RCC 7860 (cell line): ENCODE measurements at regions not wholly inside any gene's neighbourhood (a gene's known extent, or its start where the extent isn't known, plus 50 kb on each side); places are given as distances from the start of the nearest gene placed in this dataset.
"Not testable (repeated sequence)": the region's sequence is repeated elsewhere in the genome, so short reads cannot be mapped to it uniquely, and the experiment has no call there.

ENCODE experiments used
- DNase-seq: peaks from one replicate; pipeline ENCODE4 v3.0.0-alpha.2; 2015; ENCODE audit warnings: low spot score
- FAIRE-seq: peaks from 2 replicates; lab custom pipeline; 2012; peaks lifted over from hg19 to GRCh38; lab: Jason Lieb, UNC

DNA sequence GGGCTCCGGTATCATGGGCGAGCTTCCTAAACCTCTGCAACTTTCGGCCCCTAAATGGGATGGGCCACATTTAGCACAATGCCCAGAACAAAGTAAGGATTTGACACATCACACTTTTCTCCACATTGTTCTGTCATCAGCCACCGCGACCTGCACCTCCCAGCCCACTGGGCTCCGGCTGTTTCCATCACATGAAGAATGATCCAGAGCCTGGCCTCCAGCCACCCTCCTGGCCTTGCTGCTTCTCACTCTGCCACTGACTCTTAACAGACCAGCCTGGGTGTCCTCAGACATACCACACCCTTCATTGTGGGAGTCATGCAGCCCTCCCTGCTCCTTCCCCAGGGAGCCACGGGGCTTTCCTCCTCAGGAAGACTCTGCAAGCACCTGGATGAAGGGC, 113.7 kb downstream of the IGLL1 start:
- FAIRE-seq (no peak), DNase-seq (no peak)

DNA sequence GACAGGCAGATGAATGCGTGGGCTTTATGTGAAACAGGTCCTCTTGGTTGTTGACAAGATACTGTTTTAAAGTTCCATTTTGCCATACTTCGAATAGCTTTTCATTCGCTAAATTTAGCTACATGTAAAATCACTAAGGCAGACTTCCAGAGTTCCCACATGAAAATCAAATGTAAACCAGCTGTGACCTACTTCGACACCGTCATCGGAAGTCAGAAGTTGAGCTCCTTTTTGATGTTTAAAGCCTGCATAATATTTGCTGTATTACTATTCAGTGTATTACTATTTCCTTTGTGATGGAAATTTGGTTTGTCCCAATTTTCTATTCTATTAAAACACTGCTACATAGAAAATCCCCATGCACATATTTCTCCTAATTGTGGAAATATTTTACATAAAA, 115.3 kb downstream of the IGLL1 start:
- FAIRE-seq, DNase-seq: not testable (repeated sequence)

DNA sequence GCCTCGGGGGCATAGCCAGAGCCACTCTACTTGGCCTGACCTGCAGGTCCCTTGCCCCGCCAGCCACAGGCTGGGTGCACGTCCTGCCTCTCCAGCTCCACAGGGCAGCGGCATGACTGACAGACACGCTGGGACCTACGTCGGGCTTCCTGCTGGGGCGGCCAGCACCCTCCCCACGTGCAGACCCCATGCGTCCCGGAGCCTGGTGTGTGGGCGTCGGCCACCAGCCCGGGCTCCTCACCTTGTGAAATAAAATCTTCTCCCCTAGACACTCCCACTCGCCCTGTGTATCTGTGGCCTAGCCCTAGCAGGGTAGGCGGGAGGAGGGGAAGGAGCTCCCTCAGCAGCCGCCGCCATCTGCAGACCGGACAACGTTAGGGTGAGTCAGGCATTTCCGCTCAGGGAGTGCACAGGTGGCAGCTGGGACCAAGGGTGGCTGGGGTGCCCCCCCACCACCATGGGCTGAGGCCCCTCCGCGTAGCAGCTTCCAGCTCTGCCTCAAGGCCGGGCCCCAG, 119.5 kb downstream of the IGLL1 start:
- DNase-seq, result not testable (repeated sequence)

DNA sequence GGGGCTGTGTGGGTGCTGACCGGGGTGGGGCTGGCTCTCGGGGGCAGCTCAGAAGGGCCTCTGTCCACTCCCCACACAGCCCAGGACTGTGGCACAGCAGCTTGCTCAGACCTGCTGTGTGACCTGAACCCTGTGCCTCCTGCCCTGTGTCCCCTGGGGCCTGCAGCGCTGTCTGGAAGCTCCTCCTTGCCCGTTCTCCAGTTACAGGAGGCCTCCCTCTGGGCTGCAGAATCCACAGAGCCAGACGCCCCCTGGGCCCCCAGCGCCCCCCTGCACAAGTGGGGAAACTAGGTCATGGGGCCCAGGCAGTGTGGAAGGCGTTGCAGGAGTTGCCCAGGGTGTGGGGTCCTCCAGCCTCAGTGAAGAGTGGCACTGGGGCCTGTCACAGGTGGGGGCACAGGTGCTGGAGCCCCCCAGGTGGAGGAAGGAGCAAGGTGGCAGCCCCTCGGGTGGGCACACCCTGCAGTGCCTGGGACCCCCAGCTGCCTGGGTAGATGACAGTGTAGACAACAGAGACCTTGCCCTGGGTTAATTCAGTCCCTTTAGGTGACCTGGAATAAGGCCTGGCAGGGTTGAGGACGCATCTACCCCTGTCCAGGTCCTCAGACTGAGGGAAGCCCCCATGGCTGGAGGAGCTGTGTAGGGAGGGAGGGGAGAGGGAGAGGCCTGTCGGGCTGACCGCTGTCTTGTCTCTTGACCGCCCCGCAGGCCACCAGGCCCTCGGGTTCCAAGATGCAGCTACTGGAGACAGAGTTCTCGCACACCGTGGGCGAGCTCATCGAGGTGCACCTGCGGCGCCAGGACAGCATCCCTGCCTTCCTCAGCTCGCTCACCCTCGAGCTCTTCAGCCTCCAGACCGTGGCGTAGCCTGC, 120.2 kb downstream of the IGLL1 start:
- not testable (repeated sequence) for DNase-seq, FAIRE-seq

More for the DNA sequence above, 119.5 kb downstream of the IGLL1 start:
- not testable (repeated sequence) for FAIRE-seq

DNA sequence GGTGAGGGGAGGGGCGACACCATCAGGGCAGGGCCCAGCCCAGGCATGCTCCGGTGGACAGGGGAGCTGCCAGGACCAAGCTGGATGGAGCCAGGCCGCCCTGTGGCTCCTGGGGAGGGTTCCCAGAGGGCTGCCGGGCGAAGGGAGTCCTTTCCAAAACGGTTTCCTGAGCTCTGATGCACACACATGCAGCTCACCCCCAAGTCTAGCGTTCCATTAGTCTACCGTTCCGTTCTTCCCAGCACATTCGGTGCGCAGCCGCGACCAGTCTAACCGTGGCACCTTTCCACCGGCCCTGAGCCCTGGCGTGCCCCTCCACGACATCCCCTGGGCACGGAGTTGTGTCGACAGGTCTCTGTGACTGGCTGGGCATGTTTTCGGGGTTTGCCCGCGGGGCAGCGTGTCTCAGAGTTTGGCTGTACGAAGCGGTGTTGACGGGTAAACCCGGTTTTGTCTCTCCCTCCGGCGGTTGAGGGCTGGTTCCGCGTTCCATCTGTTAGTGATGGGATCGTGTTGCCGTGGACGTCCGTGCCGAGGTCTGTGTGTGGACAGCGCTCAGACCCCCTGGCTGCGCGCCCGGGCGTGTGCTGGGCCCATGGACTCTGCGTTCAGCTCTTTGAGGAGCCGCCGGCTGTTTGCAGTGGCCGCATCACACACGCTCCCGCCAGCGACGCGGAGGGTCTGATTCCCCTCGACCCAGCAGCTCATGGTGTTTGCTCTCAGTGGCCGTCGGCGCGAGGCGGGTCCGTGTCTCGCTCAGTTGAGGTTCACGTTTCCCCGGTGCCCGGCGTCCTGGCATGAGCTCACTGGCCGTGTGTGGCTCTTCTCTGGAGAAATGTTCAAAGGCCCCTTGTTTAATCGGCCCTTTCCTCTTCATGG, 121.2 kb downstream of the IGLL1 start:
- DNase-seq (no peak), FAIRE-seq (no peak)

DNA sequence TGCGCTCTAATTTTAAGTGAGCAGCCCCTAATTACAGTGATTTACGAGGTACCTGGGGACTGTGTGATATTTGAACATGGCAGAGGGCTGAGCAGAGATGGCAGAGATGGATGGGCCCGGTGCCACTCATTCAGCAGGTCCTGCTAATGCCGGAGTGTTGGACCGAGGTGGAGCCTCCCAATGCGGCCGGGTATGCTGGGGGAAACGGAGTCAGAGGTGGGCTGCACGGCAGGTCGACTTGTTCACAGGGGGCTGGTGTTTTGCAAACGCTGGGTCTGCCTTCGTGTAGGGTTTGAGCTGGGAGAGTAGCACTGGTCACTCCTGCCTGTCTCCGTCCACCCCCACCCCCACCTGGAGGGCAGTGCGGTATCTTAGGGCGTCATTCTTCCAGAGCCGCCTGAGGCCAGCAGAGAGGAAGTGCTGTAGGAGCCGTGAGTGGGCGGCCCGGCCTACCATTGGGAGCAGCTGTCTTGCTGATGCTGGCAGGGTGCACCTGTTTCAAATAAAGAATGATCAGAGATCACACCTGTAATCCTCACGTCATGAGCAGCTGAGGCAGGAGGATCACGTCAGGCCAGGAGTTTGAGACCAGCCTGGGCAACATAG, 122.6 kb downstream of the IGLL1 start:
- no peak for DNase-seq
- no peak for FAIRE-seq

DNA sequence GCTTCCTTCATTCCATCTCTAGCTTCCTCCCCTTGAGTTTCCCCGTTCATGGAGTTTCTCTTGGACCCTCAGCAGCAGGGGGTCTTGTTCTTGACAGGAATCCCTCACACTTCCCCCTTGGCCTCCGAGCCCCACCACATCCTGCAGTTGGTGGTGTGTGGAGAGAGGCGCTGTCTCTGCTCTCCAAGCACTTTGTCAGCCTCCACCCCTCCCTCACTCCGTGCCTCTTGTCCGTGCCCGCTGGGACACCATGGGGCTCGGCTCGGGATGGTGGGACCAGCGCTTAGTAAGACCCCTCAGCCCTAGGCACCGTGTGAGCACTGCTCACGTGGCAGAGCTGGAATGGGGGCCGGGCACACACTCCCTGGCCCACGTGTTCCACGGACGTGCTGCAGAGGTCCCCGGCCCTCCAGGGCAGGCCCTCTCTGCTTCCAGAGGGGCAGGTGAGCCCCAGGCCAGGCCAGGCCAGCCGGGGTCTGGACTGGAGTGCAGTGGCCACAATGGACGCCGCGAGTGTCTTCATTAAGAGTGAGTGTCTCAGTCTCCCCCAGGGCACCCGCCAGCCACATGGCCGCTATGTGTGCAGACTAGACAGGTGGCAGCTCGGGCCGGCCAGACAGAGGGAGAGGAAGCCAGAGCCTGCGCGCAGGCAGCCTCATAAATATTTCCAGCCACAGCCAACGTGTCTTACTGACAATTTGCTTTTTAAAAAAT, 123.3 kb downstream of the IGLL1 start:
- FAIRE-seq, DNase-seq: not testable (repeated sequence)

DNA sequence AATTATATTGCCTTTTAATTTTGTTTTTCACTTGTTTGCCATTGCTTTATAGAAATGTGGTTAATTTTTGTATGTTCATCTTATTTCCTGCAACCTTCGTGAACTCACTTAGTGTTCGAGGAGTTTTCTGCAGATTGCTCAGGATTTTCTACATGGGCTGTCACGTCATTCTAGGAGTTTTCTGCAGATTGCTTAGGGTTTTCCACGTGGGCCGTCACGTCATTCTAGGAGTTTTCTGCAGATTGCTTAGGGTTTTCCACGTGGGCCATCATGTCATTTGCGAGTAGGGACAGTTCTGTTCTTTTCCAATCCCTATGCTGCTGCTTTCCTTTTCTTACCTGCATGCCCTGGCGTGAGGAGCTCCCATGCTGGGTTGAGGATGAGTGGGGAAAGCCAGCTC, 125.7 kb downstream of the IGLL1 start:
- FAIRE-seq, result not testable (repeated sequence)

DNA sequence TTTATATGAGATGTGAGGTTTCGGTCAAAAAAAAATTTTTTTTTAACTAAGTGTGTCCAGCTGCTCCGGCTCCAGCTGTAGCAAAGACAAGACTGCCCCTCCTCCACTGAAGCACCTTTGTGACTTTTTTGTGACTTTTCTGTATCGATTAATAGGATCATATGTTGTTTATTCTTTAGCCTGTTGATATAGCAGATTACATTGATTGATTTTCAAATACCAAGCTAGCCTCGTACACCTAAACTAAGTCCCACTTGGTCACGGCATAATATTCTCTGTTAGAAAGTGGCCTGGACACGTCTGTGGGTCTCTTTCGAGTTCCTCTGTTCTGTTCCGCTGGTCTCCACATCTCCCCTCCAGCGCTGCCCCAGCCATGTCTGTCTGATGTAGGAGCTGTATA, 126.8 kb downstream of the IGLL1 start:
- no peak for DNase-seq
- FAIRE-seq, result no peak

More for the DNA sequence above, 125.7 kb downstream of the IGLL1 start:
- not testable (repeated sequence) for DNase-seq

DNA sequence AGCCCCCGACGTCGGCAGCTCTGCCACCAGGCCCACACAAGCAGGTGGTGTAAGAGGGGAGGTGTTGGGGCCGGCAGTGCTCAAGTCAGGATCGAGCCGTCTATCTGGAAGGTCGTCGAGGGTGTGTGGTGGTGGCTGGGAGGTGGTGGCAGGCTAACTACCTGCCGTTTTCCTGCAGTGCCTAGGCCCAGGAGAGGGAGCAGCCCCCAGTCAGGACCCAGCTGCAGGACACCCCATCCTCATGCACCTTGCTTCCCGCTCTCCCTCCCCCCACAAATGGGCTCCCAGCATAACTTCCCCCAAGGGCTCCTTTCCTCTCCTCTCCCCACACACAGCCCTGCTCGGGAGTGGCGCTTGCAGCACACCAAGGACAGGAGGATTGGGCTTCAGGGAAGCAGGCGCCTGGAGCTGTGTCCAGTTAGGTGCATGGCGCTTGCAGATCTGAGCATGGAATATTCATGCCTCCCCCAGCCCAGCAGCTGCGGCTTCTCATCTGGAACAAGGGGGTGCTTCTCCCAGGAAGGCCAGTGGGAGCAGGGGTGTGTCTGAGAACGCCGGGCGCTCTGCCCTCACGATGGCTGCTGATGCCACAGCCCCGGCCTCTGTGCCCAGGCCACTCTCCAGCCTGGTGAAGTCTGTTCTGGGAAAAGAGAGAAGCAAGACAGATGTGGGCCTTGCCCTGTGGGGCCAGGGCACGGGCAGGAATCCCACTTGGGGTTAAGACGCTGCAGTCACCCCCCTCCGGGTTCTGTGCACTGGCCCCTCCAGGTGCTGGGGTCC, 127.7 kb downstream of the IGLL1 start:
- no peak for FAIRE-seq
- DNase-seq, result no peak

DNA sequence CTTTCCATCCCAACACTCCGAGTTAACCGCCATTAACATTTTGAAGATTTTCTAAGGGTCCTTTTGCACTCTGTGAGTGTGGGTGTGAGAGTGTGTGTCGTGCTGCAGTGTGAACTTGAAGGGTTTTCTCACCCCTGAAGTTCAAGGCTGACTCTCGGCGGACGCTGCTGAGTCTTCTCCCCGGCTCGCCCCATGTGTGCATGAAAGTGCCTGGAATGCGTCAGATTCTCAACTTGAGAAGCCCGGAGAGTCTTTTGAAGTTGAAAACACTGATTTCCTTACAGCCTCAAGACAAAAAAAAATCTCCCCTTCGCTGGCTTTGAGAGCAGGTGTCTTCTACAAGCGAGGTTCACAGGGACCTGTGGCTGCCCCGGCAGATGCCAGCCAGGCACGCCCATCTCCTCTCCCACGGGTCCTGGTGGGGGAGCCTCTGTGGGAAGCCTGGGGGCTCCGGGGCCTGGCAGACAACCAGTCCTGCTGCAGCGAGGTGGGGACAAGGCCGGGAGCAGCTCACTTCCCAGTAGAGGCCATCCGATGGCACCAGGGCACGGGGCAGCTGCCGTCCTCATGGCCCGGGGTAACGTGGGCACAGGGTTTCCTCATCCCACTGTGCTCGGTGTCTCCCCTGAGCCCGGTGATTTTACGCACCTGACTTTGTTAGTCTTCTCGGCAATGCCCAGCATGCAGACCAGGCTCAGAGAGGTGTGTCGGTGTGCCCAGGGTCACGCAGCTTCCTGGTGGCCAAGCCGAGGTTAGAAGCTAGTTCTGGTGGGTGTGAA, 128.4 kb downstream of the IGLL1 start:
- not testable (repeated sequence) for FAIRE-seq, DNase-seq

DNA sequence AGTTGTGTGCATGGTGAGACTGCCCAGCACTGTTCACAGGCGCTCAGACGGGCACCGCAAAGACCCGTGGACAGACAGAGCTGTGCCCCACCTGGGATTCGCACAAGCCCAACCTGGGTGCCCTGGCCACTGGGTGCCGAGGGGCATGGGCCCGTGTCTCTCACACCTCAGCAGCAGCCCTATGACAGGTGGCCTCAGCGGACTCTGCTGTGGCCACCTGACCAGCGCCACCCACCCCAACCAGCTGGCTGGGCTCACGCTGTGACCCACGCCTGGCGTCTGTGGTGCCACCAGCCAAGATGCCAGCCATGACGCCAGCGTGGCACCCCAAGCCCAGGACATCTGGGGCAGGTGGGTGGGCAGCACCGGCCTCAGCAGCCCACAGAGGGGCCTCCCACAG, 129.3 kb downstream of the IGLL1 start:
- not testable (repeated sequence) for FAIRE-seq, DNase-seq

DNA sequence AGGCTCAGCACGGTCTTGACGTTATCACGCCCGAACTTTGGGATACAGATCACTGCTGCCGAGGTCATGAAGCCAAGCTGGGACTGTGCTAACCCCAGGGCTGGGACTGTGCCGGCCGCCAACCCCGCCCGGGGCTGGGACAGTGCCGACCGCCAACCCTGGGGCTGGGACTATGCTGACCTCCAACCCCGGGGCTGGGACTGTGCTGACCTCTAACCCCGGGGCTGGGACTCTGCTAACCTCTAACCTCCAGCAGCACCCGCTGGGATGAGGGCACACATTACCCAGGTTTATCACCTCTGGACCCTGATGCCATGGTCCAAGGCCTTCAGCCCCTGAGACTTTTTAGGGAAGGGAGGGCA, 129.7 kb downstream of the IGLL1 start:
- FAIRE-seq (no peak), DNase-seq (no peak)

DNA sequence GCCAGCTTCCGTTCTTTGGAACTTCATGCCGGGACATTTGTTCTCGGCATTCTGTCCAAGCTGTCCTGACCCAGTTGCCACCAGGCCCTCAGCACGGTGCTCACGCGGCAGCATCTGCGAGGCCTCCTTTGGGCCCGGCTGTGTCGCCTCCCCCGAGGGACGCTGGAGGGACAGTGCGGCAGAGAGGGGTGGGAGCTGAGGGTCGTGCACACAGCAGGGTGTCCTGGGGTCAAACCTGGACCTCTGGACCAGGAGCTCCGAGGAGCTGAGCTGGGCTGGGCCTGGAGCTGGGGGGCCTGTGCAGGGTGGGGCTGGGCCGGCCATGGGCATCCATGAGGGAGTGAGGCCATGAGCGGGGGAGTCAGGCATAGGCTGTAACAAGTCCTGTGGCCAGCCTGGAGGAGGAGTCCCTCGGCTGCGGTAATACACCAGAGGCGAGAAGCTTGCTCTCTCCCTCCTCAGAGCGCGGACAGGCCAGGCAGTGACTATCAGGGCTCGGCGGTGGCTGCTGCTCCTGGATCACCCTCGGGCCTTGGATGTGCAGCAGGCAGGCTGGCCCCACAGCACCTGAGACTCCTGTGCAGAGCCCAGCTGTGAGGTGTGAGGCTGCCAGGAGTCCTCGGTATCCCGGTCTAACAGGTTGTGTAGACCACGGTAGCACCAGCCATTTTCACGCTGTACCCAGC, 130.2 kb downstream of the IGLL1 start:
- FAIRE-seq, DNase-seq: not testable (repeated sequence)

DNA sequence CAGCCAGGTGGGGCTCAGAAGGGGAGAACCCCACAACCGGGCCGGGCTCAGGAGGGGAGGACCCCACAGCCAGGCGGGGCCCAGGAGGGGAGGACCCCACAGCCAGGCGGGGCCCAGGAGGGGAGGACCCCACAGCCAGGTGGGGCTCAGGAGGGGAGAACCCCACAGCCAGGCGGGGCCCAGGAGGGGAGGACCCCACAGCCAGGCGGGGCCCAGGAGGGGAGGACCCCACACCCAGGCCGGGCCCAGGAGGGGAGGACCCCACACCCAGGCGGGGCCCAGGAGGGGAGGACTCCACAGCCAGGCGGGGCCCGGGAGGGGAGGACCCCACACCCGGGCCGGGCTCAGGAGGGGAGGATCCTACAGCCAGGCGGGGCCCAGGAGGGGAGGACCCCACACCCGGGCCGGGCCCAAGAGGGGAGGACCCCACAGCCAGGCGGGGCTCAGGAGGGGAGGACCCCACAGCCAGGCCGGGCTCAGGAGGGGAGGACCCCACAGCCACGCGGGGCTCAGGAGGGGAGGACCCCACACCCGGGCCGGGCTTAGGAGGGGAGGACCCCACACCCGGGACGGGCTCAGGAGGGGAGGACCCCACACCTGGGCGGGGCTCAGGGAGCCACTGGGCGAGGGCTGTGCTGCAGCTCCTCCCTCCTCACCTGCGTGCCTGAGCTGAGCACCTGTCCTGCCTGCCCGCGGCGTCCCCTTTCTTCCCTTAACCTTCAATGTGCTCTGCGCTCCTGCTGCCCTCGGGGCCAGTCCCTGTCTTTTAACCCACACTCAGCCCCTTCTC, 131.4 kb downstream of the IGLL1 start:
- FAIRE-seq, DNase-seq: not testable (repeated sequence)

DNA sequence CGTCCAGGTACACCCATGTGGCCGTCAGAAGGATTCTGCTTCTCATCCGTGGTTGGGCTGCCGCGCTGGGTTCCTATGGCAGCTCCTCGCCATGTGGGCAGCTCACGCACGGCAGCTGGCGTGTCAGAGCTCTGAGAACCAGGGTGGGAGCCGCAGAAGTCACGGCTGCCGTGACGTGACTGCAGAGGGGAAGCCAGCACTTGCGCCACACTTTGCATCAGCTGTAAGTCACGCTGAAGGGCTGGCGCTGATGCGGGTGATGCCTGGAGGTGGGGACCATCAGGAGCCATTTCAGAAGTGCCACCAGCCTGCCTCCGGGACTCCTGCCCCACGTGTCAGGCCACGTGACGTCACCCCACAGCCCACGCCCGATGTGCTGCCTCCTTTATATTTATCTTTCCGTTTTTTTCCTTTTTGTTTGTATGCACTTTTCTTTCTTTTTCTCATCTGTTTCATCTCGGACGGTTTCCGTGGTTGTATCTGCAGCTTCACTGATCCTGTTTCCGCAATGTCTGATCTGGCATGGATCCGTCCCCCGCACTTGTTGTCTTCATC, 133.2 kb downstream of the IGLL1 start:
- DNase-seq (no peak), FAIRE-seq (no peak)

DNA sequence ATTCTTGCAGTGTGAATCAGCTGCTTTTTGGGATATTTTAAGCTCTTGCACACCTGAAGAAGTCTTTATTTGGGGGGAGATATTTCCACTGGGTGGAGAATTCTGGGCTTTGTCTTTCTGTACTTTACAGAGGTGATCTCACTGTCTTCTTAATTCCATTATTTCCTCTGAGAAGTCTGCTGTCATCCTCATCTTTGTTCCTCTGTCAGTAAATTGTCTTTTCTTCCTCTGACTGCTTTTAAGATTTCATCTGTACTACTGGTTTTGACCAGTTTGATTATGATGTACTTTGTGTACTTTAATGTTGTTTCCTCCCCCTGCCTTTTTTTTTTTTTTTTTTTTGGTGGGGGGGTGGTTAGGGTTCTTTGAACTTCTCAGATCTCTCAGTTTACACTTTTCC, 133.9 kb downstream of the IGLL1 start:
- DNase-seq, FAIRE-seq: not testable (repeated sequence)
